Endothelial cell of umbilical vein (primary cell): ENCODE measurements at regions not wholly inside any gene's neighbourhood (a gene's known extent, or its start where the extent isn't known, plus 50 kb on each side); places are given as distances from the start of the nearest gene placed in this dataset.

Experiments
- BruUV-seq: library from RNA; stranded (reverse); fragments of 400-500 nt; replicated peaks from 2 replicates; lab custom pipeline; 2021; lab: Mats Ljungman, UMichigan
- CTCF ChIA-PET: fragments of 300-600, 350-600 bp; sonication (Branson Sonifier 250); formaldehyde crosslinking; loops from one replicate; lab custom pipeline; 2021; ENCODE audit warnings: antibody characterized with exemption, inconsistent platforms; lab: Charles Lee
- POLR2A ChIA-PET: fragments of 300-600, 350-600 bp; sonication (Branson Sonifier 250); formaldehyde crosslinking; loops from one replicate; lab custom pipeline; 2021; ENCODE audit warnings: antibody characterized with exemption, inconsistent platforms; lab: Charles Lee
- DNase-seq: peaks from one replicate; pipeline ENCODE4 v3.0.0-alpha.2; 2011; ENCODE audit warnings: low read depth, low spot score
- FAIRE-seq: peaks from 2 replicates; lab custom pipeline; 2011; peaks lifted over from hg19 to GRCh38; lab: Jason Lieb, UNC
- H2AFZ ChIP-seq: 2 replicates; pipeline ENCODE4 v1.6.0; 2012; ENCODE audit warnings: low read depth, low read length, control low read depth, inconsistent platforms
- H3K27ac ChIP-seq: 2 replicates; pipeline ENCODE4 v1.5.1; 2011; ENCODE audit warnings: low read depth, mild to moderate bottlenecking, control low read depth, low read length, moderate library complexity; ENCODE audit not compliant: insufficient read depth
- H3K27me3 ChIP-seq, 2 experiments: 2 replicates each; pipeline versions ENCODE4 v1.6.0 to v1.6.1; 2011; ENCODE audit warnings: low read length in 2 of 2, mixed read lengths in 1 of 2; ENCODE audit not compliant: control insufficient read depth in 2 of 2, insufficient read depth in 2 of 2
- H3K36me3 ChIP-seq, 2 experiments: 2 replicates in 1 of 2; 3 replicates in 1 of 2; pipeline ENCODE4 v1.5.1; 2011; ENCODE audit warnings: low read length in 2 of 2, mild to moderate bottlenecking in 1 of 2, moderate library complexity in 1 of 2; ENCODE audit not compliant: control insufficient read depth in 2 of 2, insufficient read depth in 2 of 2; ENCODE audit errors: extremely low read depth in 1 of 2
- H3K4me1 ChIP-seq: 3 replicates; pipeline ENCODE4 v1.5.1; 2011; ENCODE audit warnings: mild to moderate bottlenecking, low read length; ENCODE audit not compliant: control insufficient read depth, insufficient read depth; ENCODE audit errors: extremely low read depth
- H3K4me2 ChIP-seq: 2 replicates; pipeline ENCODE4 v1.6.1; 2011; ENCODE audit warnings: low read length, control low read depth, mixed read lengths; ENCODE audit not compliant: insufficient read depth
- H3K4me3 ChIP-seq, 3 experiments: fragments of 200-600 bp in 1 of 3; sonication (generic), shearing (Covaris generic) in 1 of 3; replicated peaks in 1 of 3; 2 replicates each; pipeline ENCODE4 v1.5.1; 2011 to 2016; ENCODE audit warnings: control low read depth in 3 of 3, low read length in 3 of 3, mild to moderate bottlenecking in 2 of 3, inconsistent platforms in 1 of 3, low read depth in 1 of 3, moderate library complexity in 1 of 3; ENCODE audit not compliant: insufficient read depth in 1 of 3
- H3K79me2 ChIP-seq: 2 replicates; pipeline ENCODE4 v1.6.0; 2012; ENCODE audit warnings: low read length, inconsistent platforms; ENCODE audit not compliant: control insufficient read depth, insufficient read depth
- H3K9ac ChIP-seq: replicated peaks from 2 replicates; pipeline ENCODE3; 2011; ENCODE audit warnings: low read length, control low read depth; ENCODE audit not compliant: insufficient read depth; ENCODE audit errors: extremely low read depth
- H3K9me1 ChIP-seq: replicated peaks from 3 replicates; pipeline ENCODE4 v1.6.0; 2011; ENCODE audit warnings: mild to moderate bottlenecking, low read length; ENCODE audit not compliant: control insufficient read depth, insufficient read depth; ENCODE audit errors: extremely low read depth
- H3K9me3 ChIP-seq: replicated peaks from 2 replicates; pipeline ENCODE4 v1.5.1; 2012; ENCODE audit warnings: low read length, inconsistent platforms; ENCODE audit not compliant: control insufficient read depth, insufficient read depth
- H4K20me1 ChIP-seq: replicated peaks from 2 replicates; pipeline ENCODE3; 2011; ENCODE audit warnings: mild to moderate bottlenecking, low read length; ENCODE audit not compliant: control insufficient read depth, insufficient read depth; ENCODE audit errors: extremely low read depth
- CTCF ChIP-seq, 2 donors: IDR thresholded peaks; 1 replicate in 1 of 2; 2 replicates in 1 of 2; pipeline ENCODE4 v1.5.1; 2011; ENCODE audit warnings: low read length in 2 of 2, mild to moderate bottlenecking in 2 of 2, moderate library complexity in 2 of 2, control low read depth in 1 of 2, inconsistent platforms in 1 of 2, low read depth in 1 of 2; ENCODE audit not compliant: insufficient read depth in 1 of 2; ENCODE audit errors: extremely low read depth in 1 of 2
- EZH2 ChIP-seq: IDR thresholded peaks from 2 replicates; pipeline ENCODE4 v1.6.1; 2012; ENCODE audit warnings: borderline replicate concordance, low read depth, mild to moderate bottlenecking, moderate library complexity, low read length, inconsistent platforms; ENCODE audit not compliant: severe bottlenecking
- FOS ChIP-seq: IDR thresholded peaks from 2 replicates; pipeline ENCODE4 v1.6.1; 2011; ENCODE audit warnings: mild to moderate bottlenecking, low read length, moderate library complexity, borderline replicate concordance; ENCODE audit not compliant: insufficient read depth
- GATA2 ChIP-seq: IDR thresholded peaks from 2 replicates; pipeline ENCODE4 v1.7.0; 2011; ENCODE audit warnings: low read depth, mild to moderate bottlenecking, moderate library complexity, mixed read lengths, low read length; ENCODE audit not compliant: insufficient read length, insufficient read depth
- JUN ChIP-seq: IDR thresholded peaks from 2 replicates; pipeline ENCODE4 v1.6.1; 2011; ENCODE audit warnings: borderline replicate concordance, low read depth; ENCODE audit not compliant: insufficient read length, insufficient read depth
- MYC ChIP-seq: IDR thresholded peaks from one replicate; pipeline ENCODE4 v1.6.1; 2011; ENCODE audit warnings: mild to moderate bottlenecking, low read depth, low read length
- POLR2AphosphoS5 ChIP-seq: IDR thresholded peaks from 2 replicates; pipeline ENCODE4 v1.6.1; 2012; ENCODE audit warnings: low read depth, mild to moderate bottlenecking, control low read depth, low read length, moderate library complexity; ENCODE audit not compliant: insufficient read depth
- dilution Hi-C: fragments of 300-500 bp; cut with MboI; formaldehyde crosslinking; loops from one replicate; pipeline ENCODE4 v1.15.0; 2019; ENCODE audit warnings: low sequenced_read_pairs; ENCODE audit not compliant: extremely low pct_ligation_motif_present
- intact Hi-C: fragments of 100-400 bp; cut with micrococcal nuclease; formaldehyde crosslinking; loops from one replicate; pipeline ENCODE4 v1.10.0; 2022
- TF ChIP-seq, protein P1 (sequence below): IDR thresholded peaks from 2 replicates; pipeline ENCODE4 v1.6.1; 2011; ENCODE audit not compliant: insufficient read depth, insufficient read length

GRCh38 chr17:5669191-5669590 lies 84.9 kb upstream of the NLRP1 start:
- Histone ChIP-seq H3K9ac (no peak overlapping the region), H3K4me2 (no peak overlapping the region), H2AFZ (no peak overlapping the region), H3K9me3 (no peaks in the 10 kb centered on the region), H3K9me1 (no peaks in the 10 kb centered on the region), H3K4me3 (no peak overlapping the region), H4K20me1 (no peaks in the 10 kb centered on the region), H3K27me3 (peaks cover 0 to 2% of the 10 kb centered on the region in 2 experiments), H3K36me3 (no peaks in the 10 kb centered on the region), H3K27ac (no peak overlapping the region), H3K4me1 (peaks cover 3% of the 10 kb centered on the region), H3K79me2 (no peaks in the 10 kb centered on the region)
- CTCF ChIA-PET = interaction anchor here (0.9 to 1.4 kb wide), 2 partner anchors 77 to 82 kb away, joined by 3 read pairs; no protein-coding TSS in a partner anchor
- dilution Hi-C loops = no loop called here
- FAIRE-seq = no peak
- intact Hi-C loops = loop anchor here (5.0 kb wide), 1 partner anchor 82 kb away; no protein-coding TSS in a partner anchor
- POLR2A ChIA-PET = no interaction called here
- DNase-seq = no peak
- TF ChIP-seq POLR2AphosphoS5 (no peak), FOS (no peak), GATA2 (no peak), MYC (no peak), JUN (no peak), EZH2 (no peak)
- TF ChIP-seq, protein P1, sequence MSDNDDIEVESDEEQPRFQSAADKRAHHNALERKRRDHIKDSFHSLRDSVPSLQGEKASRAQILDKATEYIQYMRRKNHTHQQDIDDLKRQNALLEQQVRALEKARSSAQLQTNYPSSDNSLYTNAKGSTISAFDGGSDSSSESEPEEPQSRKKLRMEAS = no peak
- BruUV-seq = no TSS peak

DNA sequence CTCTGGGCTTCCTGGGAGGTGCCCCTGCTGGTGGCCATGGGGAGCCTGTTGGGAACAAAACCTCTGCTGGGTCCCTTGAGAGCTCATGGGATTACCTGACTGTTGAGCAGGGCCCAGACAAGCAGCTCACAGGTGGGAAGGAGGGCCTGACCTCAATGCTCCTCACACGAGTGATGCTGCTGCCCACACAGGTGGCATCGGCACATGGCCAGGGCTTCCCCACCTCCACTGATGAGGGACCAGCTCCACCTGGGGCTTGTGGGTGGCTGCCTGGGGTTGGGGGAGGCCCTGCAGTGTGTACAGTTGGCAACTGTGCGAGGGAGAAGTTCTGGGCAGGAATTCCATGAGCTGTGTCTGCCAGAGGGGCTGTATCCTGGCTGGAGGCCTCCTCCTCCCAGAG lies 87.8 kb upstream of the NLRP1 start:
- Histone ChIP-seq H3K4me2 (no peak overlapping the region), H2AFZ (no peak overlapping the region), H3K9me1 (no peaks in the 10 kb centered on the region), H3K4me3 (no peak overlapping the region), H3K79me2 (no peaks in the 10 kb centered on the region), H3K9ac (no peak overlapping the region), H4K20me1 (no peaks in the 10 kb centered on the region), H3K27me3 (peaks cover 2 to 3% of the 10 kb centered on the region in 2 experiments), H3K9me3 (no peaks in the 10 kb centered on the region), H3K36me3 (no peaks in the 10 kb centered on the region), H3K4me1 (no peaks in the 10 kb centered on the region), H3K27ac (no peak overlapping the region)
- intact Hi-C loops (no loop called here), dilution Hi-C loops (no loop called here)
- ChIA-PET CTCF (interaction anchor here (0.9 kb wide), 1 partner anchor 35 kb away, joined by 3 read pairs; no protein-coding TSS in a partner anchor), POLR2A (no interaction called here)
- DNase-seq (no peak), FAIRE-seq (no peak)
- no peak for TF ChIP-seq EZH2
- TF ChIP-seq MYC = no peak
- TF ChIP-seq GATA2 = no peak
- no peak for TF ChIP-seq JUN
- TF ChIP-seq CTCF (IDR thresholded peaks at IDR 0.05; ENCODE audit: extremely low read depth in 1 of 2, insufficient read depth in 1 of 2, low read depth in 1 of 2, low read length in 2 of 2) = no peak
- TF ChIP-seq POLR2AphosphoS5 = no peak
- TF ChIP-seq, protein P1 = no peak
- no TSS peak for BruUV-seq
